K562 (cell line): ENCODE measurements at regions not wholly inside any gene's neighbourhood (a gene's known extent, or its start where the extent isn't known, plus 50 kb on each side); places are given as distances from the start of the nearest gene placed in this dataset.

ENCODE experiments used
- ATAC-seq: fragments of 200-7000 bp; cut with Tn5 transposase; 3 replicates; pipeline ENCODE4 v1.9.1; 2020; ENCODE audit warnings: moderate library complexity
- BruUV-seq: library from RNA; stranded (reverse); fragments of 400-500 nt; replicated peaks from 2 replicates; lab custom pipeline; 2021; lab: Mats Ljungman, UMichigan
- CTCF ChIA-PET: fragments of 300-600 bp; formaldehyde crosslinking; extraction: SDS; loops from one replicate; lab custom pipeline; 2021; ENCODE audit warnings: low intra/inter-chr PET ratio; lab: Yijun Ruan, JAX
- POLR2A ChIA-PET: fragments of 300-600, 350-650 bp; sonication (Branson Sonifier 250); formaldehyde crosslinking; extraction: SDS; loops from one replicate; lab custom pipeline; 2021; ENCODE audit warnings: antibody characterized with exemption, inconsistent platforms; lab: Yijun Ruan, JAX
- DNase-seq, 4 experiments: peaks; one replicate each; pipeline versions ENCODE4 v3.0.0 to v3.0.0-alpha.2; 2011 to 2018; ENCODE audit warnings: low spot score in 3 of 4, mixed read lengths in 3 of 4; ENCODE audit errors: extremely low read depth in 1 of 4
- FAIRE-seq: peaks from 2 replicates; lab custom pipeline; 2011; peaks lifted over from hg19 to GRCh38; lab: Jason Lieb, UNC
- H2AFZ ChIP-seq: 2 replicates; pipeline ENCODE4 v1.6.0; 2011; ENCODE audit warnings: low read depth, low read length, control low read depth, inconsistent platforms
- H3K27ac ChIP-seq: fragments of 200-600 bp; 3 replicates; pipeline ENCODE4 v1.8.0; 2011; ENCODE audit warnings: low read depth, mild to moderate bottlenecking, control low read depth, inconsistent platforms, low read length, moderate library complexity, mixed read lengths; ENCODE audit errors: extremely low read depth
- H3K27me3 ChIP-seq, 2 experiments: fragments of 300-600 bp in 1 of 2; 2 replicates in 1 of 2; 3 replicates in 1 of 2; pipeline versions ENCODE4 v1.6.0 to v1.8.0; 2011; ENCODE audit warnings: inconsistent platforms in 2 of 2, low read length in 2 of 2, mild to moderate bottlenecking in 1 of 2, mixed read lengths in 1 of 2, moderate library complexity in 1 of 2; ENCODE audit not compliant: control insufficient read depth in 2 of 2, insufficient read depth in 2 of 2
- H3K36me3 ChIP-seq: fragments of 300-600 bp; 3 replicates; pipeline ENCODE4 v1.8.0; 2011; ENCODE audit warnings: mild to moderate bottlenecking, low read length, inconsistent platforms; ENCODE audit not compliant: control insufficient read depth, insufficient read depth
- H3K4me1 ChIP-seq, 2 experiments: fragments of 200-600 bp in 1 of 2; replicated peaks in 1 of 2; 2 replicates in 1 of 2; 3 replicates in 1 of 2; pipeline versions ENCODE4 v1.5.1 to v1.8.0; 2011; ENCODE audit warnings: inconsistent platforms in 2 of 2, low read length in 2 of 2, mild to moderate bottlenecking in 1 of 2, mixed read lengths in 1 of 2, moderate library complexity in 1 of 2; ENCODE audit not compliant: control insufficient read depth in 2 of 2, insufficient read depth in 2 of 2
- H3K4me2 ChIP-seq: 2 replicates; pipeline ENCODE4 v1.6.1; 2011; ENCODE audit warnings: low read length, control low read depth, inconsistent platforms, mixed read lengths; ENCODE audit not compliant: insufficient read depth
- H3K4me3 ChIP-seq: fragments of 200-600 bp; sonication (generic), shearing (Covaris generic); 2 replicates; pipeline ENCODE4 v1.5.1; 2016; ENCODE audit warnings: control low read depth, inconsistent platforms
- H3K79me2 ChIP-seq: fragments of 200-600 bp; 3 replicates; pipeline ENCODE4 v1.8.0; 2011; ENCODE audit warnings: low read length, inconsistent platforms; ENCODE audit not compliant: control insufficient read depth, insufficient read depth
- H3K9ac ChIP-seq, 2 experiments: 2 replicates each; pipeline versions ENCODE4 v1.6.0 to v1.6.1; 2011; ENCODE audit warnings: low read depth in 2 of 2, low read length in 2 of 2, control low read depth in 1 of 2, inconsistent platforms in 1 of 2, mild to moderate bottlenecking in 1 of 2, mixed read lengths in 1 of 2; ENCODE audit not compliant: insufficient read depth in 1 of 2
- H3K9me1 ChIP-seq: one replicate; pipeline ENCODE4 v1.6.0; 2011; ENCODE audit warnings: inconsistent platforms, mild to moderate bottlenecking, low read length, moderate library complexity; ENCODE audit not compliant: control insufficient read depth, insufficient read depth
- H3K9me3 ChIP-seq: replicated peaks from 2 replicates; pipeline ENCODE4 v1.5.1; 2011; ENCODE audit warnings: low read depth, low read length, inconsistent platforms; ENCODE audit not compliant: control insufficient read depth, insufficient read depth
- H4K20me1 ChIP-seq: replicated peaks from 2 replicates; pipeline ENCODE4 v1.6.1; 2011; ENCODE audit warnings: low read length, inconsistent platforms, mixed read lengths; ENCODE audit not compliant: control insufficient read depth, insufficient read depth
- ATF3 ChIP-seq, 2 experiments: fragments of 450-650 bp in 1 of 2; sonication (generic) in 1 of 2; formaldehyde crosslinking in 1 of 2; IDR thresholded peaks in 1 of 2; conservative IDR thresholded peaks in 1 of 2; 2 replicates each; pipeline versions ENCODE4 v1.6.1 to v1.8.1; 2016 to 2023; ENCODE audit warnings: mild to moderate bottlenecking in 2 of 2, moderate library complexity in 2 of 2, inconsistent platforms in 1 of 2, missing genetic modification reagents in 1 of 2
- FOSL1 ChIP-seq: fragments of 200-800 bp; sonication (Bioruptor generic); conservative IDR thresholded peaks from 2 replicates; pipeline ENCODE4 v1.6.1; 2016; ENCODE audit warnings: missing genetic modification characterization, missing compliant biosample characterization
- HNRNPUL1 ChIP-seq: fragments of 200-400 bp; formaldehyde crosslinking; IDR thresholded peaks from 2 replicates; pipeline ENCODE4 v1.6.1; 2017; ENCODE audit warnings: low read length
- KLF13 ChIP-seq: fragments of 450-650 bp; IDR thresholded peaks from 2 replicates; pipeline ENCODE4 v1.6.1; 2016; ENCODE audit warnings: missing genetic modification characterization, low read depth, mild to moderate bottlenecking, missing compliant biosample characterization, moderate library complexity, borderline replicate concordance
- LCOR ChIP-seq: sonication (generic); formaldehyde crosslinking; IDR thresholded peaks from 2 replicates; pipeline ENCODE4 v1.8.0; 2022; ENCODE audit warnings: mild to moderate bottlenecking, missing genetic modification reagents
- MBD1 ChIP-seq: fragments of 250-450 bp; sonication (Bioruptor Pico); IDR thresholded peaks from 2 replicates; pipeline ENCODE4 v1.8.0; 2022; ENCODE audit warnings: inconsistent platforms
- MITF ChIP-seq: IDR thresholded peaks from 2 replicates; pipeline ENCODE4 v1.6.1; 2014; ENCODE audit warnings: antibody characterized with exemption
- MNT ChIP-seq, 2 experiments: fragments of 450-650 bp; conservative IDR thresholded peaks; 2 replicates each; pipeline ENCODE4 v1.6.1; 2017; ENCODE audit warnings: mild to moderate bottlenecking in 2 of 2, moderate library complexity in 2 of 2
- SRF ChIP-seq, 2 experiments: fragments of 250-450, 450-650 bp in 1 of 2; sonication (Bioruptor Pico) in 1 of 2; sonication (generic) in 1 of 2; formaldehyde crosslinking; IDR thresholded peaks; 2 replicates each; pipeline versions ENCODE4 v1.5.0 to v1.5.1; 2020 to 2022; ENCODE audit warnings: mild to moderate bottlenecking in 1 of 2, missing genetic modification reagents in 1 of 2
- ZNF232 ChIP-seq: sonication (generic); formaldehyde crosslinking; IDR thresholded peaks from 2 replicates; pipeline ENCODE4 v1.8.0; 2022; ENCODE audit warnings: mild to moderate bottlenecking, missing genetic modification reagents
- ZNF695 ChIP-seq: fragments of 450-650 bp; formaldehyde crosslinking; IDR thresholded peaks from 2 replicates; pipeline ENCODE4 v1.4.0; 2020; ENCODE audit warnings: mild to moderate bottlenecking, moderate library complexity
- in situ Hi-C: fragments of 300-500 bp; cut with MboI; formaldehyde crosslinking; loops from 4 replicates; pipeline ENCODE4 v1.15.0; 2018; ENCODE audit warnings: inconsistent platforms, mixed read lengths
- intact Hi-C: fragments of 100-400 bp; cut with micrococcal nuclease; formaldehyde crosslinking; loops from 2 replicates; pipeline ENCODE4 v1.14.2; 2022
- TF ChIP-seq, protein P1 (sequence below): fragments of 450-650 bp; IDR thresholded peaks from 2 replicates; pipeline ENCODE4 v1.6.1; 2016
- TF ChIP-seq, protein P2 (sequence below): fragments of 250-450 bp; sonication (Bioruptor Pico); IDR thresholded peaks from 2 replicates; pipeline ENCODE4 v1.8.0; 2021; ENCODE audit warnings: mild to moderate bottlenecking, moderate library complexity

GRCh38 chr3:137469263-137469662, 294.9 kb upstream of the SOX14 start:
- H3K27ac ChIP-seq: no peak overlapping the region
- no peaks in the 10 kb centered on the region for H3K27me3 ChIP-seq
- H3K79me2 ChIP-seq: no peaks in the 10 kb centered on the region
- H3K9me1 ChIP-seq: no peaks in the 10 kb centered on the region
- H4K20me1 ChIP-seq: no peaks in the 10 kb centered on the region
- H3K4me3 ChIP-seq: no peak overlapping the region
- no peak overlapping the region for H2AFZ ChIP-seq
- no peak for ATAC-seq
- POLR2A ChIA-PET: no interaction called here
- H3K36me3 ChIP-seq: no peaks in the 10 kb centered on the region
- DNase-seq: no peak
- no peak for FAIRE-seq
- in situ Hi-C loops: no loop called here
- intact Hi-C loops: no loop called here
- CTCF ChIA-PET: no interaction called here
- H3K9ac ChIP-seq: no peak overlapping the region
- no peak overlapping the region for H3K4me2 ChIP-seq
- no TSS peak for BruUV-seq
- no peaks in the 10 kb centered on the region for H3K9me3 ChIP-seq
- no peaks in the 10 kb centered on the region for H3K4me1 ChIP-seq
- no peak for TF ChIP-seq FOSL1 (tag)
- no peak for TF ChIP-seq ZNF232 (CRISPR knock-in tag)
- no peak for TF ChIP-seq MBD1 (CRISPR knock-in tag)
- TF ChIP-seq, protein P1, sequence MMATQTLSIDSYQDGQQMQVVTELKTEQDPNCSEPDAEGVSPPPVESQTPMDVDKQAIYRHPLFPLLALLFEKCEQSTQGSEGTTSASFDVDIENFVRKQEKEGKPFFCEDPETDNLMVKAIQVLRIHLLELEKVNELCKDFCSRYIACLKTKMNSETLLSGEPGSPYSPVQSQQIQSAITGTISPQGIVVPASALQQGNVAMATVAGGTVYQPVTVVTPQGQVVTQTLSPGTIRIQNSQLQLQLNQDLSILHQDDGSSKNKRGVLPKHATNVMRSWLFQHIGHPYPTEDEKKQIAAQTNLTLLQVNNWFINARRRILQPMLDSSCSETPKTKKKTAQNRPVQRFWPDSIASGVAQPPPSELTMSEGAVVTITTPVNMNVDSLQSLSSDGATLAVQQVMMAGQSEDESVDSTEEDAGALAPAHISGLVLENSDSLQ: no peak
- TF ChIP-seq MITF: no peak
- TF ChIP-seq ATF3 (IDR thresholded peaks at IDR 0.05): no peak
- no peak for TF ChIP-seq ATF3 (CRISPR knock-in tag; conservative IDR thresholded peaks at IDR 0.05)
- no peak for TF ChIP-seq HNRNPUL1
- TF ChIP-seq KLF13 (tag): no peak
- TF ChIP-seq LCOR (CRISPR knock-in tag): no peak
- TF ChIP-seq, protein P2, sequence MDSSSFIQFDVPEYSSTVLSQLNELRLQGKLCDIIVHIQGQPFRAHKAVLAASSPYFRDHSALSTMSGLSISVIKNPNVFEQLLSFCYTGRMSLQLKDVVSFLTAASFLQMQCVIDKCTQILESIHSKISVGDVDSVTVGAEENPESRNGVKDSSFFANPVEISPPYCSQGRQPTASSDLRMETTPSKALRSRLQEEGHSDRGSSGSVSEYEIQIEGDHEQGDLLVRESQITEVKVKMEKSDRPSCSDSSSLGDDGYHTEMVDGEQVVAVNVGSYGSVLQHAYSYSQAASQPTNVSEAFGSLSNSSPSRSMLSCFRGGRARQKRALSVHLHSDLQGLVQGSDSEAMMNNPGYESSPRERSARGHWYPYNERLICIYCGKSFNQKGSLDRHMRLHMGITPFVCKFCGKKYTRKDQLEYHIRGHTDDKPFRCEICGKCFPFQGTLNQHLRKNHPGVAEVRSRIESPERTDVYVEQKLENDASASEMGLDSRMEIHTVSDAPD (CRISPR knock-in tag): no peak
- no peak for TF ChIP-seq MNT (conservative IDR thresholded peaks at IDR 0.05)
- TF ChIP-seq ZNF695 (CRISPR knock-in tag): no peak
- no peak for TF ChIP-seq SRF (CRISPR knock-in tag; IDR thresholded peaks at IDR 0.05)
